ENCODE measurements at regions not wholly inside any gene's neighbourhood (a gene's known extent, or its start where the extent isn't known, plus 50 kb on each side); places are given as distances from the start of the nearest gene placed in this dataset.

DNA sequence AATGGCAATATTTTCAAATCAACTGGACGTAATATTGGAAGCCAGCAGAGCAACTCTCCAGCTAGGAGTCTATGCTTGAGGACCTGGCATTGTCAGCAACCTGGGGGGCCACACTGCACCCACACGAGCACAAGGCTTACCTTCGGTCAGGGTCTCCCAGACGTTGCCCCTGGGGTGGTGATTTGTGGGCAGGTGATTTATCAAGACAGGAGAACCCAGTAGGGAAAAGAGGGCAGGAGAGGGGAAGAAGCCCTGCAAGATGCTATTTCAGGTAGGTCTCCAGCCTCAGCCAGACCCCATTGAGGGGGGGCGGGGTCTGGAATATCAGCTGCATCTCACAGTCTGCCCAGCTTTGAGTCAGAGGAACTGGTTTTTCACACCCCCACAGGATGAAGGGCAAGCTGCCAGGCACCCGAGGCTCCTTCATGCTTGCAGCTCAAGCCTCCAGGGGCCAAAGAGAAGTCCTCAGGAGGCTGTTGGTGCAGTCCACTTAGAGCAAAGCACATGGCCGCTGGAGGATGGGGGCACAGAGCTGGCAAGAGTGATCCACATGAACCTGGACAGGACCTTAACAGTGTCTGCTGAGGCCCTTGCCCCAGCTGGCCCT is 80.9 kb upstream of the UQCRFS1 start:
- ATAC-seq (no peak), DNase-seq (ENCODE audit: low read depth, low spot score) (no peak)
- no TSS peak for BruUV-seq (replicated peaks)
- H3K27ac ChIP-seq (ENCODE audit: low read length): no peak overlapping the region
- no peaks in the 10 kb centered on the region for H3K9me3 ChIP-seq (ENCODE audit: control insufficient read depth, insufficient read depth, low read depth, low read length)
- no peak overlapping the region for H3K4me3 ChIP-seq (ENCODE audit: low read depth in 2 of 2, low read length in 2 of 2)
- TF ChIP-seq, protein P1, sequence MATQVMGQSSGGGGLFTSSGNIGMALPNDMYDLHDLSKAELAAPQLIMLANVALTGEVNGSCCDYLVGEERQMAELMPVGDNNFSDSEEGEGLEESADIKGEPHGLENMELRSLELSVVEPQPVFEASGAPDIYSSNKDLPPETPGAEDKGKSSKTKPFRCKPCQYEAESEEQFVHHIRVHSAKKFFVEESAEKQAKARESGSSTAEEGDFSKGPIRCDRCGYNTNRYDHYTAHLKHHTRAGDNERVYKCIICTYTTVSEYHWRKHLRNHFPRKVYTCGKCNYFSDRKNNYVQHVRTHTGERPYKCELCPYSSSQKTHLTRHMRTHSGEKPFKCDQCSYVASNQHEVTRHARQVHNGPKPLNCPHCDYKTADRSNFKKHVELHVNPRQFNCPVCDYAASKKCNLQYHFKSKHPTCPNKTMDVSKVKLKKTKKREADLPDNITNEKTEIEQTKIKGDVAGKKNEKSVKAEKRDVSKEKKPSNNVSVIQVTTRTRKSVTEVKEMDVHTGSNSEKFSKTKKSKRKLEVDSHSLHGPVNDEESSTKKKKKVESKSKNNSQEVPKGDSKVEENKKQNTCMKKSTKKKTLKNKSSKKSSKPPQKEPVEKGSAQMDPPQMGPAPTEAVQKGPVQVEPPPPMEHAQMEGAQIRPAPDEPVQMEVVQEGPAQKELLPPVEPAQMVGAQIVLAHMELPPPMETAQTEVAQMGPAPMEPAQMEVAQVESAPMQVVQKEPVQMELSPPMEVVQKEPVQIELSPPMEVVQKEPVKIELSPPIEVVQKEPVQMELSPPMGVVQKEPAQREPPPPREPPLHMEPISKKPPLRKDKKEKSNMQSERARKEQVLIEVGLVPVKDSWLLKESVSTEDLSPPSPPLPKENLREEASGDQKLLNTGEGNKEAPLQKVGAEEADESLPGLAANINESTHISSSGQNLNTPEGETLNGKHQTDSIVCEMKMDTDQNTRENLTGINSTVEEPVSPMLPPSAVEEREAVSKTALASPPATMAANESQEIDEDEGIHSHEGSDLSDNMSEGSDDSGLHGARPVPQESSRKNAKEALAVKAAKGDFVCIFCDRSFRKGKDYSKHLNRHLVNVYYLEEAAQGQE (IDR thresholded peaks at IDR 0.05; ENCODE audit: insufficient read depth in 1 of 2, low read depth in 2 of 2, low read length in 1 of 2): no peak
- TF ChIP-seq TCF7L2 (IDR thresholded peaks at IDR 0.05; ENCODE audit: low read depth, low read length) (no peak), POLR2AphosphoS5 (IDR thresholded peaks at IDR 0.05; ENCODE audit: low read depth, low read length) (no peak), SIN3A (IDR thresholded peaks at IDR 0.05; ENCODE audit: borderline replicate concordance, insufficient read depth, low read depth, low read length) (no peak)
- TF ChIP-seq, protein P2, sequence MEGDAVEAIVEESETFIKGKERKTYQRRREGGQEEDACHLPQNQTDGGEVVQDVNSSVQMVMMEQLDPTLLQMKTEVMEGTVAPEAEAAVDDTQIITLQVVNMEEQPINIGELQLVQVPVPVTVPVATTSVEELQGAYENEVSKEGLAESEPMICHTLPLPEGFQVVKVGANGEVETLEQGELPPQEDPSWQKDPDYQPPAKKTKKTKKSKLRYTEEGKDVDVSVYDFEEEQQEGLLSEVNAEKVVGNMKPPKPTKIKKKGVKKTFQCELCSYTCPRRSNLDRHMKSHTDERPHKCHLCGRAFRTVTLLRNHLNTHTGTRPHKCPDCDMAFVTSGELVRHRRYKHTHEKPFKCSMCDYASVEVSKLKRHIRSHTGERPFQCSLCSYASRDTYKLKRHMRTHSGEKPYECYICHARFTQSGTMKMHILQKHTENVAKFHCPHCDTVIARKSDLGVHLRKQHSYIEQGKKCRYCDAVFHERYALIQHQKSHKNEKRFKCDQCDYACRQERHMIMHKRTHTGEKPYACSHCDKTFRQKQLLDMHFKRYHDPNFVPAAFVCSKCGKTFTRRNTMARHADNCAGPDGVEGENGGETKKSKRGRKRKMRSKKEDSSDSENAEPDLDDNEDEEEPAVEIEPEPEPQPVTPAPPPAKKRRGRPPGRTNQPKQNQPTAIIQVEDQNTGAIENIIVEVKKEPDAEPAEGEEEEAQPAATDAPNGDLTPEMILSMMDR (IDR thresholded peaks at IDR 0.05): no peak
- no peaks in the 10 kb centered on the region for H3K27me3 ChIP-seq (ENCODE audit: control insufficient read depth, insufficient read depth, low read length)
- intact Hi-C loops (cut with micrococcal nuclease; ENCODE audit: unreplicated experiment) (no loop called here), in situ Hi-C loops (cut with HindIII; ENCODE audit: low pct_unique_long_range_greater_than_20kb, low sequenced_read_pairs) (no loop called here)
- ChIA-PET POLR2A (no interaction called here), CTCF (interaction anchor here (0.6 kb wide), 1 partner anchor 25 kb away, joined by 12 read pairs; no protein-coding TSS in a partner anchor)
- H3K36me3 ChIP-seq (ENCODE audit: control insufficient read depth, insufficient read depth, low read length): no peaks in the 10 kb centered on the region
- no peaks in the 10 kb centered on the region for H3K4me1 ChIP-seq (ENCODE audit: control insufficient read depth, insufficient read depth, low read length)

DNA sequence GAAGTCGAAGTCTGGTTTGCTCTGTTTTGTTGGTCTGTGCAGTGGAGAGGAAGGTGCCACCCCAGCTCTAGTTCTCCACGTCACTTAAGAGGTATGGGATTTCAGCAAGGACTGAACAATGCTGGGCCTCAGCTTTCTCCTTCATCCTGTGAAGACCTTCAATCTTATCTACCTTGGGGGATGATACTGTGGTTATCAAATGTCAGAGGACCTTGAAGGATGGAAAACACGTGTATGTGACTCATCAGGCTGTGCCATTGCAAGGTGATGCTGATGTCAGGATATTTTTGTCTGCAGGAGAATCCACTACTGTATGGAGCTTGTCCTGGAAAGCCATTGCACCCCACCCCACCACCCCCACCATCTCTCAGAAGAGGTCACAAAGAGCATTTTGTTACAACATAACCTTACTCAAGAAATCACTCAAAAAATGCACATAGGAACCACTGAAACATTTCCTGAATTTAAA is 81.4 kb upstream of the UQCRFS1 start:
- CTCF ChIA-PET: no interaction called here
- Histone ChIP-seq H3K36me3 (ENCODE audit: control insufficient read depth, insufficient read depth, low read length) (no peaks in the 10 kb centered on the region), H3K27me3 (ENCODE audit: control insufficient read depth, insufficient read depth, low read length) (no peaks in the 10 kb centered on the region), H3K4me1 (ENCODE audit: control insufficient read depth, insufficient read depth, low read length) (no peaks in the 10 kb centered on the region), H3K9me3 (ENCODE audit: control insufficient read depth, insufficient read depth, low read depth, low read length) (no peaks in the 10 kb centered on the region), H3K4me3 (ENCODE audit: low read depth in 2 of 2, low read length in 2 of 2) (no peak overlapping the region), H3K27ac (ENCODE audit: low read length) (no peak overlapping the region)
- DNase-seq (ENCODE audit: low read depth, low spot score) (no peak), ATAC-seq (no peak)
- TF ChIP-seq SIN3A (IDR thresholded peaks at IDR 0.05; ENCODE audit: borderline replicate concordance, insufficient read depth, low read depth, low read length): no peak
- TF ChIP-seq POLR2AphosphoS5 (IDR thresholded peaks at IDR 0.05; ENCODE audit: low read depth, low read length): no peak
- TF ChIP-seq, protein P2 (IDR thresholded peaks at IDR 0.05): no peak
- TF ChIP-seq TCF7L2 (IDR thresholded peaks at IDR 0.05; ENCODE audit: low read depth, low read length): no peak
- TF ChIP-seq, protein P1 (IDR thresholded peaks at IDR 0.05; ENCODE audit: insufficient read depth in 1 of 2, low read depth in 2 of 2, low read length in 1 of 2): no peak
- no TSS peak for BruUV-seq (replicated peaks)
- POLR2A ChIA-PET: no interaction called here
- intact Hi-C loops (cut with micrococcal nuclease; ENCODE audit: unreplicated experiment) (no loop called here), in situ Hi-C loops (cut with HindIII; ENCODE audit: low pct_unique_long_range_greater_than_20kb, low sequenced_read_pairs) (no loop called here)
